ENCODE measurements at regions not wholly inside any gene's neighbourhood (a gene's known extent, or its start where the extent isn't known, plus 50 kb on each side); places are given as distances from the start of the nearest gene placed in this dataset.

DNA sequence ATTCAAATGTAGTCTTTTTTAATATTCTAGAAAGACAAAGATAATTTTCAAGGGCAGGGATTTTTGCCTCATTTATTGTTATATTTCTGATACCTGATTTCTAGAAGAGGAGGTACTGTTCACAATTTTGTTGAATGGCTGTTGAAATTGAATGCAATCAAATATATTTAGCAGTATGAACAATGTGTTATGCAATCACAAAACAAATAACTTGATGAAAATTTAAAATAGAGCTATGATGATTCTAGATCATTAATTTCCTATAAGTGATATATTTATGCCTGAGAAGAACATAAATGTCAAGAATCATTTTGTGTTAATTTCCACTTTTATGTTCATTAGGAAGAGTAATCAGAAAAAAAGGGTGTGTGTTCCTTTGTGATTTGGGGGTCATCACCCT is 114.6 kb upstream of the CNTNAP2 start:
- H3K36me3 ChIP-seq (ENCODE audit: control insufficient read depth in 2 of 4, insufficient read depth in 4 of 4, low read length in 3 of 4), result no peaks in the 10 kb centered on the region
- H2BK120ac ChIP-seq (replicated peaks; ENCODE audit: low read depth, low read length), result no peak overlapping the region
- no peak overlapping the region for H2BK20ac ChIP-seq (ENCODE audit: low read length)
- no peak overlapping the region for H2BK15ac ChIP-seq (ENCODE audit: low read length)
- H3K56ac ChIP-seq (replicated peaks; ENCODE audit: insufficient read length, low read depth, low read length), result no peak overlapping the region
- POLR2A ChIA-PET (ENCODE audit: partially characterized antibody), result no interaction called here
- H3K4me3 ChIP-seq (ENCODE audit: extremely low read depth in 1 of 4, insufficient read depth in 2 of 4, low read depth in 3 of 4, low read length in 4 of 4), result no peak overlapping the region
- no peak overlapping the region for H2BK12ac ChIP-seq (ENCODE audit: low read depth, low read length)
- H3K9ac ChIP-seq (replicated peaks in 1 of 4; ENCODE audit: extremely low read depth in 1 of 4, low read depth in 3 of 4, low read length in 3 of 4), result no peak overlapping the region
- no peak overlapping the region for H4K5ac ChIP-seq (ENCODE audit: insufficient read length, low read depth, low read length)
- H4K20me1 ChIP-seq (replicated peaks in 1 of 2; ENCODE audit: control insufficient read depth in 1 of 2, insufficient read depth in 2 of 2, low read length in 2 of 2), result no peaks in the 10 kb centered on the region
- H3K23me2 ChIP-seq (ENCODE audit: low read depth, low read length), result no peaks in the 10 kb centered on the region
- no peak for DNase-seq (ENCODE audit: low read depth in 1 of 2, low spot score in 2 of 2)
- no peak overlapping the region for H3K27ac ChIP-seq (ENCODE audit: low read depth, low read length)
- H3K79me2 ChIP-seq (ENCODE audit: control insufficient read depth in 1 of 2, insufficient read depth in 2 of 2, low read length in 2 of 2), result no peaks in the 10 kb centered on the region
- no peak overlapping the region for H3K14ac ChIP-seq (ENCODE audit: insufficient read length)
- no peaks in the 10 kb centered on the region for H3K79me1 ChIP-seq (ENCODE audit: low read depth, low read length)
- no peaks in the 10 kb centered on the region for H3K9me3 ChIP-seq (ENCODE audit: insufficient read depth in 2 of 2, low read depth in 1 of 2, low read length in 1 of 2)
- H4K91ac ChIP-seq (replicated peaks; ENCODE audit: insufficient read length, low read length), result no peak overlapping the region
- H2BK5ac ChIP-seq (ENCODE audit: low read depth, low read length), result no peak overlapping the region
- no peak overlapping the region for H3K4ac ChIP-seq (replicated peaks; ENCODE audit: insufficient read length, low read depth, low read length)
- no peak overlapping the region for H4K8ac ChIP-seq (ENCODE audit: extremely low read depth, insufficient read depth, low read length)
- no peak overlapping the region for H2AK5ac ChIP-seq (ENCODE audit: low read depth, low read length)
- H3K4me2 ChIP-seq (ENCODE audit: insufficient read depth in 1 of 2, low read depth in 2 of 2, low read length in 2 of 2), result no peak overlapping the region
- no peak overlapping the region for H3K18ac ChIP-seq (ENCODE audit: extremely low read depth, low read length)
- CTCF ChIA-PET (ENCODE audit: partially characterized antibody), result interaction anchor here (1.6 kb wide), 1 partner anchor 100 kb away, joined by 3 read pairs; no protein-coding TSS in a partner anchor
- H3K23ac ChIP-seq (ENCODE audit: insufficient read length), result no peak overlapping the region
- no peak overlapping the region for H2AFZ ChIP-seq (ENCODE audit: low read length)
- no peak for FAIRE-seq
- no peaks in the 10 kb centered on the region for H3K4me1 ChIP-seq (replicated peaks in 1 of 4; ENCODE audit: control insufficient read depth in 3 of 4, insufficient read depth in 4 of 4, low read length in 3 of 4)
- H3K27me3 ChIP-seq (replicated peaks in 1 of 4; ENCODE audit: control insufficient read depth in 3 of 4, extremely low read depth in 1 of 4, insufficient read depth in 3 of 4, low read length in 3 of 4), result no peaks in the 10 kb centered on the region
- no peak for TF ChIP-seq TCF12 (IDR thresholded peaks at IDR 0.05; ENCODE audit: low read depth, low read length)
- TF ChIP-seq SP2 (IDR thresholded peaks at IDR 0.05; ENCODE audit: low read length), result no peak
- TF ChIP-seq BACH1 (IDR thresholded peaks at IDR 0.05; ENCODE audit: low read length), result no peak
- TF ChIP-seq KDM1A (IDR thresholded peaks at IDR 0.05; ENCODE audit: borderline replicate concordance, low read length), result no peak
- no peak for TF ChIP-seq NRF1 (IDR thresholded peaks at IDR 0.05; ENCODE audit: low read depth, low read length)
- no peak for TF ChIP-seq CTBP2 (IDR thresholded peaks at IDR 0.05; ENCODE audit: borderline replicate concordance, insufficient read depth, insufficient read length, low read length)
- TF ChIP-seq FOSL1 (IDR thresholded peaks at IDR 0.05; ENCODE audit: insufficient read depth, low read depth, low read length), result no peak
- no peak for TF ChIP-seq EP300 (IDR thresholded peaks at IDR 0.05; ENCODE audit: borderline replicate concordance in 1 of 2, low read depth in 2 of 2, low read length in 2 of 2)
- no peak for TF ChIP-seq CREB1 (IDR thresholded peaks at IDR 0.05)
- TF ChIP-seq RBBP5 (IDR thresholded peaks at IDR 0.05; ENCODE audit: borderline replicate concordance, low read depth, low read length), result no peak
- TF ChIP-seq PHF8 (conservative IDR thresholded peaks at IDR 0.05; ENCODE audit: low read depth, low read length), result no peak
- TF ChIP-seq RAD21 (IDR thresholded peaks at IDR 0.05 in 1 of 2, conservative IDR thresholded peaks at IDR 0.05 in 1 of 2; ENCODE audit: low read depth in 2 of 2, low read length in 2 of 2), result no peak
